HepG2 (cell line): ENCODE measurements at regions not wholly inside any gene's neighbourhood (a gene's known extent, or its start where the extent isn't known, plus 50 kb on each side); places are given as distances from the start of the nearest gene placed in this dataset.

Experiments used
- ATAC-seq: fragments of 200-7000 bp; cut with Tn5 transposase; 3 replicates; pipeline ENCODE4 v1.9.1; 2020; ENCODE audit warnings: mild to moderate bottlenecking, moderate library complexity
- BruUV-seq: library from RNA; stranded (reverse); fragments of 400-500 nt; replicated peaks from 2 replicates; lab custom pipeline; 2021; lab: Mats Ljungman, UMichigan
- CTCF ChIA-PET: fragments of 300-600 bp; formaldehyde crosslinking; extraction: SDS; loops from one replicate; lab custom pipeline; 2021; ENCODE audit warnings: low total read pairs, inconsistent platforms, low intra/inter-chr PET ratio; lab: Yijun Ruan, JAX
- POLR2A ChIA-PET: fragments of 350-600 bp; sonication (Branson Sonifier 250); formaldehyde crosslinking; loops from one replicate; lab custom pipeline; 2020; ENCODE audit warnings: antibody characterized with exemption, inconsistent platforms; lab: Yijun Ruan, JAX
- DNase-seq: peaks from one replicate; pipeline ENCODE4 v3.0.0-alpha.2; 2015; ENCODE audit warnings: low spot score
- FAIRE-seq: peaks from 3 replicates; lab custom pipeline; 2011; peaks lifted over from hg19 to GRCh38; lab: Jason Lieb, UNC
- H2AFZ ChIP-seq: one replicate; pipeline ENCODE4 v1.6.1; 2011; ENCODE audit warnings: low read length, inconsistent platforms
- H3K27ac ChIP-seq: fragments of 300-600 bp; 3 replicates; pipeline ENCODE4 v1.8.0; 2011; ENCODE audit warnings: mixed run types, mild to moderate bottlenecking, mixed read lengths, low read length, inconsistent platforms; ENCODE audit not compliant: insufficient read depth; ENCODE audit errors: extremely low read length
- H3K27me3 ChIP-seq, 2 experiments: fragments of 200-600 bp in 1 of 2; 2 replicates in 1 of 2; 3 replicates in 1 of 2; pipeline versions ENCODE4 v1.6.0 to v1.8.0; 2011; ENCODE audit warnings: low read length in 2 of 2, mild to moderate bottlenecking in 2 of 2, moderate library complexity in 2 of 2, inconsistent platforms in 1 of 2; ENCODE audit not compliant: insufficient read depth in 2 of 2, control insufficient read depth in 1 of 2
- H3K36me3 ChIP-seq, 2 experiments: fragments of 200-600 bp in 1 of 2; replicated peaks in 1 of 2; 2 replicates in 1 of 2; 3 replicates in 1 of 2; pipeline versions ENCODE4 v1.5.1 to v1.8.0; 2011; ENCODE audit warnings: low read length in 2 of 2, inconsistent platforms in 1 of 2; ENCODE audit not compliant: insufficient read depth in 2 of 2, control insufficient read depth in 1 of 2
- H3K4me1 ChIP-seq: 2 replicates; pipeline ENCODE4 v1.5.1; 2012; ENCODE audit warnings: low read length, inconsistent platforms; ENCODE audit not compliant: insufficient read depth
- H3K4me2 ChIP-seq: 2 replicates; pipeline ENCODE4 v1.6.0; 2011; ENCODE audit warnings: low read depth, low read length, inconsistent platforms
- H3K4me3 ChIP-seq, 3 experiments: fragments of 200-600 bp in 1 of 3; sonication (generic), shearing (Covaris generic) in 1 of 3; replicated peaks in 1 of 3; 2 replicates each; pipeline ENCODE4 v1.5.1; 2011 to 2016; ENCODE audit warnings: low read length in 3 of 3, inconsistent platforms in 2 of 3, low read depth in 2 of 3, mild to moderate bottlenecking in 2 of 3, control low read depth in 1 of 3, mixed read lengths in 1 of 3; ENCODE audit not compliant: insufficient read depth in 1 of 3
- H3K79me2 ChIP-seq: one replicate; pipeline ENCODE4 v1.6.1; 2011; ENCODE audit warnings: low read length, inconsistent platforms; ENCODE audit not compliant: insufficient read depth
- H3K9ac ChIP-seq: 2 replicates; pipeline ENCODE4 v1.6.0; 2011; ENCODE audit warnings: mild to moderate bottlenecking, low read depth, low read length, inconsistent platforms; ENCODE audit not compliant: insufficient read depth
- H3K9me3 ChIP-seq: 2 replicates; pipeline ENCODE4 v1.5.1; 2012; ENCODE audit warnings: mild to moderate bottlenecking, low read length
- H4K20me1 ChIP-seq: 2 replicates; pipeline ENCODE4 v1.6.0; 2011; ENCODE audit warnings: inconsistent platforms, mild to moderate bottlenecking, low read length, moderate library complexity; ENCODE audit not compliant: insufficient read depth
- ATF7-NPFF ChIP-seq: sonication (generic); formaldehyde crosslinking; IDR thresholded peaks from 2 replicates; pipeline ENCODE4 v1.8.1; 2023; ENCODE audit warnings: mild to moderate bottlenecking, low read depth, missing genetic modification reagents, moderate library complexity
- CC2D1A ChIP-seq: sonication (generic); formaldehyde crosslinking; IDR thresholded peaks from 2 replicates; pipeline ENCODE4 v1.8.1; 2023; ENCODE audit warnings: mild to moderate bottlenecking, missing genetic modification reagents
- ERF ChIP-seq: IDR thresholded peaks from 2 replicates; pipeline ENCODE4 v1.6.1; 2018; ENCODE audit warnings: missing biosample characterization, missing genetic modification reagents
- FOXA1 ChIP-seq, 2 experiments: fragments of 450-650 bp in 1 of 2; sonication (generic) in 1 of 2; formaldehyde crosslinking in 1 of 2; IDR thresholded peaks; 2 replicates each; pipeline versions ENCODE4 v1.4.0 to v1.6.1; 2016 to 2020; ENCODE audit warnings: missing genetic modification reagents in 1 of 2
- IKZF1 ChIP-seq: fragments of 450-650 bp; IDR thresholded peaks from 2 replicates; pipeline ENCODE4 v1.7.1; 2016
- ISX ChIP-seq: sonication (generic); formaldehyde crosslinking; conservative IDR thresholded peaks from 2 replicates; pipeline ENCODE4 v1.5.0; 2020; ENCODE audit warnings: missing genetic modification reagents
- NCOA1 ChIP-seq: sonication (generic); formaldehyde crosslinking; IDR thresholded peaks from 2 replicates; pipeline ENCODE4 v1.9.0; 2021; ENCODE audit warnings: missing genetic modification reagents
- POLR2A ChIP-seq, 2 experiments: IDR thresholded peaks; 2 replicates each; pipeline ENCODE4 v1.6.1; 2011; ENCODE audit warnings: low read depth in 2 of 2, low read length in 2 of 2, mild to moderate bottlenecking in 1 of 2, moderate library complexity in 1 of 2; ENCODE audit not compliant: insufficient read depth in 1 of 2
- RAD51 ChIP-seq: fragments of 450-650 bp; IDR thresholded peaks from 2 replicates; pipeline ENCODE4 v1.6.1; 2016; ENCODE audit warnings: borderline replicate concordance
- SMC3 ChIP-seq: IDR thresholded peaks from 2 replicates; pipeline ENCODE4 v1.6.1; 2011; ENCODE audit warnings: low read length, improper control_type of control experiment
- TRIM24 ChIP-seq: sonication (generic); formaldehyde crosslinking; IDR thresholded peaks from 2 replicates; pipeline ENCODE4 v1.8.0; 2022; ENCODE audit warnings: mild to moderate bottlenecking, missing genetic modification reagents
- UBTF ChIP-seq: sonication (generic); formaldehyde crosslinking; IDR thresholded peaks from 2 replicates; pipeline ENCODE4 v1.4.0; 2020; ENCODE audit warnings: mild to moderate bottlenecking, missing genetic modification reagents
- ZFP82 ChIP-seq: sonication (generic); formaldehyde crosslinking; IDR thresholded peaks from 2 replicates; pipeline ENCODE4 v1.5.1; 2020; ENCODE audit warnings: mild to moderate bottlenecking, missing genetic modification reagents, borderline replicate concordance
- ZKSCAN8 ChIP-seq: IDR thresholded peaks from 2 replicates; pipeline ENCODE4 v1.6.1; 2016; ENCODE audit warnings: borderline replicate concordance, missing genetic modification reagents, missing compliant biosample characterization
- ZNF225 ChIP-seq: sonication (generic); formaldehyde crosslinking; IDR thresholded peaks from 2 replicates; pipeline ENCODE4 v1.4.0; 2020; ENCODE audit warnings: mild to moderate bottlenecking, missing genetic modification reagents
- ZNF350 ChIP-seq: sonication (generic); formaldehyde crosslinking; IDR thresholded peaks from 2 replicates; pipeline ENCODE4 v1.4.0; 2020; ENCODE audit warnings: mild to moderate bottlenecking, low read depth, missing genetic modification reagents, borderline replicate concordance
- ZNF556 ChIP-seq: sonication (generic); formaldehyde crosslinking; IDR thresholded peaks from 2 replicates; pipeline ENCODE4 v1.4.0; 2020; ENCODE audit warnings: mild to moderate bottlenecking, missing genetic modification reagents, borderline replicate concordance
- ZSCAN21 ChIP-seq: sonication (generic); formaldehyde crosslinking; IDR thresholded peaks from 2 replicates; pipeline ENCODE4 v1.8.0; 2022; ENCODE audit warnings: mild to moderate bottlenecking, missing genetic modification reagents, moderate library complexity, borderline replicate concordance
- WGBS: methylation state at CpG from one replicate; pipeline ENCODE4 v1.1.6; 2017; ENCODE audit warnings: low lambda C conversion rate; 5-methylcytosine and 5-hydroxymethylcytosine counted together
- in situ Hi-C: cut with HindIII; loops from 2 replicates; pipeline ENCODE4 v1.10.0; 2017; ENCODE audit warnings: low pct_unique_long_range_greater_than_20kb; ENCODE audit not compliant: extremely low pct_ligation_motif_present
- intact Hi-C: fragments of 100-400 bp; cut with micrococcal nuclease; formaldehyde crosslinking; loops from one replicate; pipeline ENCODE4 v1.10.0; 2022; ENCODE audit not compliant: unreplicated experiment
- TF ChIP-seq, protein P1 (sequence below): sonication (generic); formaldehyde crosslinking; IDR thresholded peaks from 2 replicates; pipeline ENCODE4 v1.5.0; 2020; ENCODE audit warnings: missing genetic modification reagents

- H3K9ac ChIP-seq, result no peak overlapping the region
- no peak overlapping the region for H3K27ac ChIP-seq
- ATAC-seq, result no peak
- no peaks in the 10 kb centered on the region for H3K4me1 ChIP-seq
- TF ChIP-seq RAD51 (no peak), ZNF556 (CRISPR knock-in tag) (no peak), NCOA1 (no peak), ISX (CRISPR knock-in tag) (no peak), ZKSCAN8 (CRISPR knock-in tag) (no peak), POLR2A (IDR thresholded peaks at IDR 0.05; ENCODE audit: insufficient read depth in 1 of 2, low read depth in 2 of 2, low read length in 2 of 2) (no peak), IKZF1 (no peak), TRIM24 (CRISPR knock-in tag) (no peak), ZFP82 (CRISPR knock-in tag) (no peak), ZNF225 (no peak), FOXA1 (IDR thresholded peaks at IDR 0.05) (no peak), FOXA1 (CRISPR knock-in tag; IDR thresholded peaks at IDR 0.05) (no peak), ZNF350 (CRISPR knock-in tag) (no peak), ERF (CRISPR knock-in tag) (no peak), ATF7-NPFF (CRISPR knock-in tag) (no peak), SMC3 (no peak), CC2D1A (CRISPR knock-in tag) (no peak), ZSCAN21 (CRISPR knock-in tag) (no peak), UBTF (CRISPR knock-in tag) (no peak)
- TF ChIP-seq, protein P1, sequence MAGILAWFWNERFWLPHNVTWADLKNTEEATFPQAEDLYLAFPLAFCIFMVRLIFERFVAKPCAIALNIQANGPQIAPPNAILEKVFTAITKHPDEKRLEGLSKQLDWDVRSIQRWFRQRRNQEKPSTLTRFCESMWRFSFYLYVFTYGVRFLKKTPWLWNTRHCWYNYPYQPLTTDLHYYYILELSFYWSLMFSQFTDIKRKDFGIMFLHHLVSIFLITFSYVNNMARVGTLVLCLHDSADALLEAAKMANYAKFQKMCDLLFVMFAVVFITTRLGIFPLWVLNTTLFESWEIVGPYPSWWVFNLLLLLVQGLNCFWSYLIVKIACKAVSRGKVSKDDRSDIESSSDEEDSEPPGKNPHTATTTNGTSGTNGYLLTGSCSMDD (CRISPR knock-in tag), result no peak
- in situ Hi-C loops (no loop called here), intact Hi-C loops (no loop called here)
- CTCF ChIA-PET, result no interaction called here
- H2AFZ ChIP-seq, result no peak overlapping the region
- BruUV-seq, result no TSS peak
- no peaks in the 10 kb centered on the region for H3K36me3 ChIP-seq
- no peaks in the 10 kb centered on the region for H3K27me3 ChIP-seq
- no peak for FAIRE-seq
- 0% methylated on average over 1 of the region's 2 CpGs for WGBS
- H3K4me2 ChIP-seq, result no peak overlapping the region
- H3K4me3 ChIP-seq, result no peak overlapping the region
- no peaks in the 10 kb centered on the region for H3K79me2 ChIP-seq
- H3K9me3 ChIP-seq, result peaks cover 93% of the 10 kb centered on the region
- POLR2A ChIA-PET, result no interaction called here
- DNase-seq, result no peak
- H4K20me1 ChIP-seq, result no peaks in the 10 kb centered on the region
Observed at GRCh38 chr18:44453505-44453904, 227.2 kb upstream of the SETBP1 start.
